HG03103 (cell line): ENCODE measurements at regions not wholly inside any gene's neighbourhood (a gene's known extent, or its start where the extent isn't known, plus 50 kb on each side); places are given as distances from the start of the nearest gene placed in this dataset.
"Not testable (repeated sequence)": the region's sequence is repeated elsewhere in the genome, so short reads cannot be mapped to it uniquely, and the experiment has no call there.

Experiments
- ATAC-seq: cut with Tn5 transposase; IDR thresholded peaks from one replicate; pipeline ENCODE4 v1.9.1; 2021; ENCODE audit warnings: low read depth; ENCODE audit not compliant: unreplicated experiment

GRCh38 chr6:76862936-76863335, 600.4 kb downstream of the HTR1B start:
- ATAC-seq = no peak

DNA sequence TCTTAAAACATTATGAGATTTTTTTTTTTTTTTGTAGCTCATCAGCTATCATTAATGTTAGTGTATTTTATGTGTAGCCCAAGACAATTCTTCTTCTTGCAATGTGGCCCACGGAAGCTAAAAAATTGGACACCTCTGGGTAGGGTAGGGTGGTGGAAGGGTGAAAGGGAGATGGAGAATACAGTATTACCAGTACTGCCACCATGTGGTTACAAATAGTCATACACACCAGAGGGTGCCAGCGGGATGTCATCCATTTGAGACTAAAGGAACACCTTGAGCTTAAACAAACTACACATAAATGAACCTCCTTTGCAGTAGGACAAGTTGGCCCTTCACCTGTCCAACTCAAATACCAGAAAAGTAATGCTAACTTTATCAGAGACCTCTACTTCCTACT, 601.9 kb downstream of the HTR1B start:
- peak; percentile 87 for ATAC-seq

GRCh38 chr6:76856065-76856464, 607.2 kb downstream of the HTR1B start:
- ATAC-seq = no peak

- no peak for ATAC-seq
Observed at GRCh38 chr6:76852776-76853175, 610.5 kb downstream of the HTR1B start.

DNA sequence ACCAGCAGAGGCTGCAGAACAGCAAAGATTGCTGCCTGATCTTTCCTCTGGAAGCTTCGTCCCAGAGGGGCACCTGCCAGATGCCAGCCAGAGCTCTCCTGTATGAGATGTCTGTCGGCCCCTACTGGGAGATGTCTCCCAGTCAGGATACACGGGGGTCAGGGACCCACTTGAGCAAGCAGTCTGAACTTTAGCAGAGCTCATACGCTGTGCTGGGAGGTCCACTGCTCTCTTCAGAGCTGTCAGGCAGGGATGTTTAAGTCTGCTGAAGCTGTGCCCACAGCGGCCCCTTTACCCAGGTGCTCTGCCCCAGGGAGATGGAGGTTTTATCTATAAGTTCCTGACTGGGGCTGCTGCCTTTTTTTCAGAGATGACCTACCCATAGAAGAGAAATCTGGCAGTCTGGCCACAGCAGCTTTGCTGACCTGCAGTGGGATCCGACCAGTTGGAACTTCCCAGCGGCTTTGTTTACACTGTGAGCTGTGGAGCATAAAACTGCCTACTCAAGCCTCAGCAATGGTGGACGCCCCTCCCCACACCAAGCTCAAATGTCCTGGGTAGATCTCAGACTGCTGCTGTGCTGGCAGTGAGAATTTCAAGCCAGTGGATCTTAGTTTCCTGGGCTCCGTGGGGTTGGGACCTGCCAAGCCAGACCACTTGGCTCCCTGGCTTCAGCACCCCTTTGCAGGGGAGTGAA, 613.9 kb downstream of the HTR1B start:
- ATAC-seq = not testable (repeated sequence)

GRCh38 chr6:76843054-76843822, 620.1 kb downstream of the HTR1B start:
- ATAC-seq = no peak

GRCh38 chr6:76840865-76841264, 622.4 kb downstream of the HTR1B start:
- ATAC-seq = no peak

DNA sequence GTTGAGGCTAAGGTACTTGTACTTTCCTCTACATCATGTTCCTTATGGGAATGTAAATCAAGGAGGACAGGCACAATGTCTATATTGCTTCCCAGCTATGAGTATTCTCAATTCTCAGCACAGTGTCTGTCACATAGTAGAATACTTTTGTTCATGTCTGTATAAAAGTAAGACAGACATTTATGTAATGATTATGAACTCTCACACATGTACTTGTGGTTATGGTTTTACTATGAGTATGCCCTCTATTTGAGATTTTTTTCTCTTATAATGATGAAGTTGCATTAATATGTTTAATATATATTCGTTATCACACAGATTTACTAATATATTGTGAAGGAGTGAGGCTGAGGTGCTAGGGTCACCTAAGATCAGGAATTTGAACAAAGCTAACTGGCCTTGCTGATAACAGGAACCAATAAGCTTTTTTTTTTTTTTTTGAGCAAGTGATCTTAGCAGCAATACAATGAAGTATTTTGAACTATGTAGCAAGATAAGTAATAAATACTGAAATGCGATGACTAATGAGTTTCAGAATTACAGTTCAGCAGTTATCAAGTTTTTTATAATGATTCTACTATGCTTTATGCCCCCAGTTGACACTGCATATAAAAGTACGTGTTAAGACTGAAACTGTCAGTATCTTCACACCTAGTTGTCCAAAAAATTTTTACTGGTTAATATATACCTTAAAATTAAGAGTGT, 623.1 kb downstream of the HTR1B start:
- no peak for ATAC-seq

DNA sequence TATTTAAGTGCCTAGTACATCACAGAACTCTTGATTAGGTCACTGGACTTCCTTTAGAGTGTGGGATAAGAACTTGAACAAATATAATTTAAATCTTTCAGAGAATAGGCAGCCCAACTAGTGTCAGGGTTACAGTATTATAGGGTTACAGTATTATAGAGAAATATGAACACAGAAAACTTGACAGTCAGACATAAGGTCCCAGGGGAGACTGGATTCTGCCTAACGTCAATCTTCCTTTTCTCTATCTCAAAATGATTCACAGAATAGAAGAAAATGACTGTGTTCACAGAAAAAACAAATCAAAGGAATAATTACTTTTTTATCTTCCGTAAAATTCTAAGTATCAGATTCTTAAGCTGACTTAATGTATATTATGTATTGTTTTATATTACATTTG, 623.8 kb downstream of the HTR1B start:
- ATAC-seq = no peak

GRCh38 chr6:76837564-76837963, 625.7 kb downstream of the HTR1B start:
- ATAC-seq = no peak

- no peak for ATAC-seq
Observed at GRCh38 chr6:76835695-76836094, 627.6 kb downstream of the HTR1B start.

DNA sequence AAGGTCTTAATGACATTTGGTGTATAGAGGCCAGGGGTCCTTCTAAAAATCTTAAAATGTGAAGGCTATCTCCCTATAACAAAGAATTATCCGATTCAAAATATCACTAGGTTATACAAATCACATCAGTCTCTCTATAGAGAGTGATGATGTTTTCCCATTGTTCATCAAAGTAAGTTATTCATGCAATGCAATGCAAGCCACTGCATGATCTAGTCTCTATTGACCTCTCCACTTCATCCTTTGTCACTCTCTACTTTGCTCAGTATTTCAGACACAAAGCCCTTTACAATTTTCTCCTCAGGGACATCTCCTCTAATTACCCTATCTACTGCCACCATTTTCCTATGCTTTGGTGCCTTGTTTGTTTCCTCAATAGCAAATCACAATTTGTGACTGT, 628.0 kb downstream of the HTR1B start:
- no peak for ATAC-seq

DNA sequence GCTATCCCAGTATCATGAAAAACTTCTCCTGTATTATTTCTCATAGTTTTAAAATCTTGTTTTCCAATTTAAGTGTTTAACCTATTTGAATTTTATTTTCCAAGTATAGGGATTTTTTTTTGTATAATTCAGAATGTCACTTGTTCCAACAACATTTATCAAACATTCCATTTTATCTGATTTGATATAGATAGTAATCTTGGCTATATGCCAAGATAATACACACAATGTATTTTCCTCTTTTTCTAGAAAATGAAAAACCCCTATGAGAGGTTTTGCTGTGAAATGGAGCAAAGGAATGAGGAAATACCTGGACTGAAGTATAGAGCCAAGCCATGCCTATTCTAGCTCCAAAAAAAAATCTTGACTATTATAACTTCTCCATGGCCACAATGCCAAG, 628.9 kb downstream of the HTR1B start:
- ATAC-seq = no peak

DNA sequence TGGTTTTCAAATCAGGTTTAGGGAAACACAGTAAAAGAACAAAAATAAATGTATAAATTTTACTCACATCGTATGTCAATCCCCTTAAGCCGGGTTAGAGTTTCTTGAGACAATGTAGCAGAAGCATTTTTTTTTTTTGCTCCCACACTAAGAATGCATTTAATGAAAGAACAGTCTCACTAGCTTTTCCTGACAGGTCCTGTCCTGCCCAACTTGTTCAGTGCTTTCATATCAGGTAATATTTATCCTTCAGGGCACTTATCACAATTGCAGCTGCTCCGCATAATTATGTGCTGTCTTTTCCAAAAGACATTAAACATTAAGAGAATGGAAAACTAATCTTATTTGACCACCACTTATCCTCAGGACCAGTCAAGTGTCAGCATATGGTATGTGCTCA, 632.0 kb downstream of the HTR1B start:
- no peak for ATAC-seq

- not testable (repeated sequence) for ATAC-seq
Observed at GRCh38 chr6:76823578-76823977, 639.7 kb downstream of the HTR1B start.

- no peak for ATAC-seq
Observed at GRCh38 chr6:76818451-76818850, 644.8 kb downstream of the HTR1B start.

DNA sequence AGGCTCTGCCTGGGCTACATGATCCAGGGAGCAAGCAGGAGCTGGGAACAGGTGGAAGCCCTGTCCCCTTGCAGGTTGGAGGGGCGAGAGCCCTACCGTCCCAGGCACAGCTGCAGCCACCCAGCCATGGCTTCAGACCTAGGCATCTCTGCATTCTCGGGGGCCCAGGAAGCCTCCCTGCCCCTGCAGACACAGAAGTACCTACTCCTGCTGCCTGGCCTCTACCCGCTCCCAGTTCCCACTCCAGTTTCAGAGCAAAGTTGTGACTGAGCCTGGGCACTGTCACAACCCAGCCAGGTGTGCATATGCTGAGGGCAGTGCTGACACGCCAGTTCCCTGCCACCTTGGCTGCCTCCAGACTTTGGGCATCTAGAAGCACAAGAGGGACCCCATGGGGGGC, 645.9 kb downstream of the HTR1B start:
- no peak for ATAC-seq

- ATAC-seq = no peak
Observed at GRCh38 chr6:76814496-76815458, 648.5 kb downstream of the HTR1B start.

- ATAC-seq = no peak
Observed at GRCh38 chr6:76810286-76810685, 653.0 kb downstream of the HTR1B start.

GRCh38 chr6:76803038-76803580, 660.2 kb downstream of the HTR1B start:
- ATAC-seq = no peak
